ENCODE measurements at regions not wholly inside any gene's neighbourhood (a gene's known extent, or its start where the extent isn't known, plus 50 kb on each side); places are given as distances from the start of the nearest gene placed in this dataset.

GRCh38 chr12:24374452-24374851, 425.0 kb upstream of the SOX5 start:
- Histone ChIP-seq H2AFZ (ENCODE audit: control insufficient read depth, low read length) (no peak overlapping the region), H3K79me2 (ENCODE audit: control insufficient read depth, insufficient read depth, low read length) (no peaks in the 10 kb centered on the region), H3K36me3 (ENCODE audit: control insufficient read depth in 2 of 2, extremely low read depth in 1 of 2, insufficient read depth in 2 of 2, low read length in 2 of 2) (no peaks in the 10 kb centered on the region), H3K4me2 (ENCODE audit: control insufficient read depth, extremely low read depth, insufficient read depth, low read depth, low read length) (no peak overlapping the region), H3K4me3 (ENCODE audit: control insufficient read depth in 2 of 3, extremely low read depth in 1 of 3, insufficient read depth in 2 of 3, low read depth in 1 of 3, low read length in 3 of 3) (no peak overlapping the region), H4K20me1 (ENCODE audit: control insufficient read depth, extremely low read depth, insufficient read depth, low read length) (no peaks in the 10 kb centered on the region), H3K9me3 (ENCODE audit: control insufficient read depth, low read depth, low read length) (no peaks in the 10 kb centered on the region), H3K9ac (ENCODE audit: control insufficient read depth, extremely low read depth, insufficient read depth, low read length) (no peak overlapping the region), H3K4me1 (ENCODE audit: control insufficient read depth, extremely low read depth, insufficient read depth, low read length) (no peaks in the 10 kb centered on the region), H3K9me1 (ENCODE audit: control insufficient read depth, extremely low read depth, insufficient read depth, low read length) (no peaks in the 10 kb centered on the region), H3K27ac (ENCODE audit: control insufficient read depth, insufficient read depth, low read length) (no peak overlapping the region), H3K27me3 (ENCODE audit: control insufficient read depth, extremely low read depth, insufficient read depth, low read length) (no peaks in the 10 kb centered on the region)
- FAIRE-seq (no peak), DNase-seq (ENCODE audit: low read depth, low spot score) (no peak)
- TF ChIP-seq CTCF (optimal IDR thresholded peaks at IDR 0.05 in 1 of 3, IDR thresholded peaks at IDR 0.05 in 1 of 3, conservative IDR thresholded peaks at IDR 0.05 in 1 of 3; ENCODE audit: extremely low read depth in 1 of 3, insufficient read depth in 2 of 3, low read length in 3 of 3) (no peak), EZH2 (IDR thresholded peaks at IDR 0.05; ENCODE audit: low read length) (no peak)
- dilution Hi-C loops (cut with MboI; ENCODE audit: extremely low pct_ligation_motif_present, low sequenced_read_pairs): no loop called here

DNA sequence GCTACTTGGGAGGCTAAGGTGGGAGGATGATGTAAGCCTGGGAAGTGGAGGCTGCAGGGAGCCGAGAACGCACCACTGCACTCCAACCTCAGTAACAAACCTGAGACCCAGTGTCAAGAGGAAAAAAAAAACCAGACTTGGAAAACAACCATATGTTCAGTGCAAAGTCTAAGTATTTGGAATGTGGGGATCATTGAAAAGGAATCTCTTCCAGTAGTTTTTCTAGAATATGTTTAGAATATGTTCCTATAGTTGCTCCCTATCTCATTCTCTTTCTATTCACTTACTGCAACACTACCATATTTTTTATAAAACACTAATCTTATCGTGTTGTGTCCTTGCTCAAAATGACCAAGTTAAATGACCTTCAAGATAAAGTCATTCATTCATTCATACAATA, 423.5 kb upstream of the SOX5 start:
- no peaks in the 10 kb centered on the region for H3K36me3 ChIP-seq (ENCODE audit: control insufficient read depth in 2 of 2, extremely low read depth in 1 of 2, insufficient read depth in 2 of 2, low read length in 2 of 2)
- no peaks in the 10 kb centered on the region for H3K4me1 ChIP-seq (ENCODE audit: control insufficient read depth, extremely low read depth, insufficient read depth, low read length)
- no peaks in the 10 kb centered on the region for H4K20me1 ChIP-seq (ENCODE audit: control insufficient read depth, extremely low read depth, insufficient read depth, low read length)
- no peaks in the 10 kb centered on the region for H3K27me3 ChIP-seq (ENCODE audit: control insufficient read depth, extremely low read depth, insufficient read depth, low read length)
- H3K27ac ChIP-seq (ENCODE audit: control insufficient read depth, insufficient read depth, low read length): no peak overlapping the region
- H3K79me2 ChIP-seq (ENCODE audit: control insufficient read depth, insufficient read depth, low read length): no peaks in the 10 kb centered on the region
- H3K9me3 ChIP-seq (ENCODE audit: control insufficient read depth, low read depth, low read length): no peaks in the 10 kb centered on the region
- no peak for TF ChIP-seq CTCF (optimal IDR thresholded peaks at IDR 0.05 in 1 of 3, IDR thresholded peaks at IDR 0.05 in 1 of 3, conservative IDR thresholded peaks at IDR 0.05 in 1 of 3; ENCODE audit: extremely low read depth in 1 of 3, insufficient read depth in 2 of 3, low read length in 3 of 3)
- no peak for TF ChIP-seq EZH2 (IDR thresholded peaks at IDR 0.05; ENCODE audit: low read length)
- H3K4me2 ChIP-seq (ENCODE audit: control insufficient read depth, extremely low read depth, insufficient read depth, low read depth, low read length): no peak overlapping the region
- dilution Hi-C loops (cut with MboI; ENCODE audit: extremely low pct_ligation_motif_present, low sequenced_read_pairs): no loop called here
- DNase-seq (ENCODE audit: low read depth, low spot score): no peak
- H3K4me3 ChIP-seq (ENCODE audit: control insufficient read depth in 2 of 3, extremely low read depth in 1 of 3, insufficient read depth in 2 of 3, low read depth in 1 of 3, low read length in 3 of 3): no peak overlapping the region
- no peaks in the 10 kb centered on the region for H3K9me1 ChIP-seq (ENCODE audit: control insufficient read depth, extremely low read depth, insufficient read depth, low read length)
- no peak overlapping the region for H2AFZ ChIP-seq (ENCODE audit: control insufficient read depth, low read length)
- FAIRE-seq: no peak
- H3K9ac ChIP-seq (ENCODE audit: control insufficient read depth, extremely low read depth, insufficient read depth, low read length): no peak overlapping the region

All from keratinocyte (primary cell).